Upper lobe of right lung (tissue), 1 donor: ENCODE measurements at regions not wholly inside any gene's neighbourhood (a gene's known extent, or its start where the extent isn't known, plus 50 kb on each side); places are given as distances from the start of the nearest gene placed in this dataset.

Source experiments
- ATAC-seq: fragments of 200-7000 bp; cut with Tn5 transposase; one replicate; pipeline ENCODE4 v1.9.1; 2020; ENCODE audit warnings: mild to moderate bottlenecking, moderate library complexity
- DNase-seq: peaks from one replicate; pipeline ENCODE4 v3.0.0-alpha.2; 2020
- H3K27ac ChIP-seq: fragments of 200-600 bp; one replicate; pipeline ENCODE4 v1.8.0; 2022
- H3K27me3 ChIP-seq: fragments of 200-600 bp; one replicate; pipeline ENCODE4 v1.8.0; 2022; ENCODE audit warnings: mild to moderate bottlenecking
- H3K36me3 ChIP-seq: fragments of 200-600 bp; one replicate; pipeline ENCODE4 v1.8.0; 2022
- H3K4me1 ChIP-seq: fragments of 200-600 bp; one replicate; pipeline ENCODE4 v1.8.0; 2022
- H3K4me3 ChIP-seq: fragments of 200-600 bp; one replicate; pipeline ENCODE4 v1.8.0; 2022; ENCODE audit warnings: mild to moderate bottlenecking
- H3K9me3 ChIP-seq: fragments of 200-600 bp; one replicate; pipeline ENCODE4 v1.8.0; 2022
- intact Hi-C: fragments of 100-400 bp; cut with DNase I; formaldehyde crosslinking; loops from one replicate; pipeline ENCODE4 v1.11.0; 2022
- TF ChIP-seq, protein P1 (sequence below): fragments of 200-600 bp; IDR thresholded peaks from one replicate; pipeline ENCODE4 v1.8.0; 2022; ENCODE audit warnings: antibody characterized with exemption
- donor health status: DM: no; HTN: yes; CAD: no; lungs with severe emphysema.

DNA sequence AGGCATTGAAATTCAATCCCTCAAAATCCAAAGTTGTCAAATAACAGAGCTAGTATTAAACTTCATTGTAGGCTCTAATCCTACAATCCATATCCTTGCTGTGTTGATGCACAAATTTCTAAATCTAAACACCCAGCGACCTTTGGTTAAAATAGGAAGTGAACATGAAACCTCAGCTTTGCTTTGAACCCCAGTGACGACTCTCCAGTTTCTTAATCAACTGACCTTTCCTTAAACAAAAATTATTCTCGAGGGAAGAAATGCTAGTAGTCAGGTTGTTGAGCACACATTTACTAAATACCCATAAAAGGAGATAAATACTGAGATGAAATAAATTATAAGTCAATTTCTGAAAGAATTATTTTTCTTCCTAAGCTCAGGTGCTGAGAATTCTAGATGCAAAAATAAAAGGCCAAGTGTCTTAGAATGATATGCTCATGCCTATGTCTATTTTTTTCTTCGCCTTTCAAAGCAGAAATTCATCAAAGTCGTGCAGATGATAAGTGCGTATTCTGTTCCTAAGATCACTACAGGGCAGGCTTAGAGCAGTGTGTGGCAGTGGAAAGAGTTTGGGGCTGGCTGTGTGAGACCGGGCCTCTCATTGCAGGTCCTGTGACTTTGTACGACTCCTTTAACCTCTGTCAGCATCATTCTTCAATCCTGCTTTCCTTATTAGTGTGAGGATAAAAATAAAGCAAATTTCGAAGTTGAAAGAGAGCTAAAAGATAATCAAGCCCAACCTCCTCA is 208.7 kb downstream of the PRL start:
- intact Hi-C loops, result no loop called here

DNA sequence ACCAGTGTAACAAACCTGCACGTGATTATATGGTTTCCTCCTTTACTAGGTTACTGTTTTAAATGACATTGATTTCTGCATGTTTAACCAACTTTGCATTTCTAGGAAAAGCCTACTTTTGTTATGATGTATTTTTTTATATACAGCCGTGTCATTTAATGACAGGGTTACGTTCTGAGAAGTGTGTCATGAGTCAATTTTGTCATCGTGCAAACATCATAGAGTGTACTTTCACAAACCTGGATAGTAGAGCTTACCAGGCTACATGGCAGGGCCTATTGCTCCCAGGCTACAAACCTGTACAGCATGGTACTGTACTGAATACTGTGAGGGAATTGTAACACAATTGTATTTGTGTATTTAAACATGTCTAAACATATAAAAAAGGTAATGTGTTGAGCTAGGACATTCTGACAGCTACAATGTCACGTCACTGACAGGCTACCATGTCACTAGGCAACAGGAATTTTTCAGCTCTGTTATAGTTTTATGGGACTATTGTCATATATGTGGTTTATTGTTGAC is 205.3 kb downstream of the PRL start:
- intact Hi-C loops, result no loop called here
- Histone ChIP-seq H3K27ac (no peak overlapping the region), H3K9me3 (no peaks in the 10 kb centered on the region), H3K4me1 (no peaks in the 10 kb centered on the region), H3K27me3 (no peaks in the 10 kb centered on the region), H3K4me3 (no peak overlapping the region), H3K36me3 (no peaks in the 10 kb centered on the region)
- TF ChIP-seq, protein P1, sequence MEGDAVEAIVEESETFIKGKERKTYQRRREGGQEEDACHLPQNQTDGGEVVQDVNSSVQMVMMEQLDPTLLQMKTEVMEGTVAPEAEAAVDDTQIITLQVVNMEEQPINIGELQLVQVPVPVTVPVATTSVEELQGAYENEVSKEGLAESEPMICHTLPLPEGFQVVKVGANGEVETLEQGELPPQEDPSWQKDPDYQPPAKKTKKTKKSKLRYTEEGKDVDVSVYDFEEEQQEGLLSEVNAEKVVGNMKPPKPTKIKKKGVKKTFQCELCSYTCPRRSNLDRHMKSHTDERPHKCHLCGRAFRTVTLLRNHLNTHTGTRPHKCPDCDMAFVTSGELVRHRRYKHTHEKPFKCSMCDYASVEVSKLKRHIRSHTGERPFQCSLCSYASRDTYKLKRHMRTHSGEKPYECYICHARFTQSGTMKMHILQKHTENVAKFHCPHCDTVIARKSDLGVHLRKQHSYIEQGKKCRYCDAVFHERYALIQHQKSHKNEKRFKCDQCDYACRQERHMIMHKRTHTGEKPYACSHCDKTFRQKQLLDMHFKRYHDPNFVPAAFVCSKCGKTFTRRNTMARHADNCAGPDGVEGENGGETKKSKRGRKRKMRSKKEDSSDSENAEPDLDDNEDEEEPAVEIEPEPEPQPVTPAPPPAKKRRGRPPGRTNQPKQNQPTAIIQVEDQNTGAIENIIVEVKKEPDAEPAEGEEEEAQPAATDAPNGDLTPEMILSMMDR, result no peak
- ATAC-seq (no peak), DNase-seq (no peak)

More for the DNA sequence above, 208.7 kb downstream of the PRL start:
- TF ChIP-seq, protein P1, result no peak
- no peaks in the 10 kb centered on the region for H3K27me3 ChIP-seq
- H3K4me3 ChIP-seq, result no peak overlapping the region
- no peaks in the 10 kb centered on the region for H3K4me1 ChIP-seq
- ATAC-seq, result no peak
- H3K9me3 ChIP-seq, result no peaks in the 10 kb centered on the region
- DNase-seq, result no peak
- no peak overlapping the region for H3K27ac ChIP-seq
- H3K36me3 ChIP-seq, result no peaks in the 10 kb centered on the region

DNA sequence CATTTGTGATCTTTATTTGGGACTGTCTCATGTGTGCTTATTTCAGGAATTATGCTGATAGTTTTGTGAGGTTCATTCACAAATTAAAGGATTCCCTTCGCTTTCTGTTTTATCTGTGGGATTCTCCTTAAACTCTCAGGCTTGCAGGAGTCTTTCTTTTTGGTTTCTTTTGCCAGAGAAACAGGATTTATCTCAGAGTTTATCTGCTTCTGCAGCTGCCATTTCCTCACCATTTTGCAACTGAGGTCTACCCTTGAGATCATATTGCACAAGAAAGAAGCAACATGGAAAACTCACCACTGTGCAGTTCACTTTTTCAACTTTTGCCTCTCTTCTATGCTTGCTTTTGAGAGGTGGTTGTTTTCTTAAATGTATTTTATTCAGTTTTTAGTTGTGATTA is 201.0 kb downstream of the PRL start:
- Histone ChIP-seq H3K4me3 (no peak overlapping the region), H3K4me1 (no peaks in the 10 kb centered on the region), H3K36me3 (no peaks in the 10 kb centered on the region), H3K27me3 (no peaks in the 10 kb centered on the region), H3K27ac (no peak overlapping the region), H3K9me3 (no peaks in the 10 kb centered on the region)
- TF ChIP-seq, protein P1, result no peak
- DNase-seq (no peak), ATAC-seq (no peak)
- intact Hi-C loops, result no loop called here

DNA sequence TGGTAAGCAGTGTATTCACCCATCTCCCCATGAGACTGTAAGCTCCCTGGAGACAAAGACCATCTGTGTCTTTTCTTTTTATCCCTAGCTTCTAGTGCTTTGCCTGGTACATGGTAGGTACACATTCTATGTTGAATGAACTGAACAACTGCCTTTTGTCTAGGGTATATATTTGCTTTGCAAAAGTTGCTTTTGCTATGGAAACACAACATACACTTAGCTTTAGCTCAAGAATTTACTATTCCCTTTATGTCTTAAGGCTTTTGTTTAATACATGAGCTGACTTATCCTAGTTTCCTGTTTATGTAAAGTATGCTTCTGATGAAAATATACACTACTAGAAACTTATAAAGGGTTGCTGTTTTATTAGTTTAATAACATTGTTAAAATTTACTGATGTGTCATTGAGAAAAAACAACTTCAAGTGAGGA is 198.2 kb downstream of the PRL start:
- Histone ChIP-seq H3K9me3 (no peaks in the 10 kb centered on the region), H3K4me1 (no peaks in the 10 kb centered on the region), H3K4me3 (no peak overlapping the region), H3K27ac (no peak overlapping the region), H3K27me3 (no peaks in the 10 kb centered on the region), H3K36me3 (no peaks in the 10 kb centered on the region)
- intact Hi-C loops, result no loop called here
- DNase-seq, result no peak
- TF ChIP-seq, protein P1, result no peak
- no peak for ATAC-seq

DNA sequence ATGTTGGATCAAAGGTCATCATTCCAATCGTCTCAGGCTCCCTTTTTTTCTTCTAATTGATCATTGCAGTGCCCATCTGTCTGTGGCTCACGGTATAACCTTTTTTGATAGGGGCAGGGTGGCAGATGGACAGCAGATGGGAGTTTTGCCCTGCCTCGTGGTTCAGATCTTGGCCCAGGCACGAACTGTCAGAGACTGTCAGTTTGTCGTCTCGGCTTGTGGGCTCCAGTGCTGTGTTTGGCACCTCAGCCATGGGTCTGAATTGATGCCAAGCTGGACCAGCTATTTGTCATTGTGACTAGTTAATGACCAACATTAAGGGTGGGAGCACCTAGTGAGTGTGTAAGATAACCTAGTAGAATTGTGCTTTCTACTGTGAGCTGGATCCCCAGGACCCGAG is 197.6 kb downstream of the PRL start:
- Histone ChIP-seq H3K4me1 (no peaks in the 10 kb centered on the region), H3K36me3 (no peaks in the 10 kb centered on the region), H3K27me3 (no peaks in the 10 kb centered on the region), H3K4me3 (no peak overlapping the region), H3K9me3 (no peaks in the 10 kb centered on the region), H3K27ac (no peak overlapping the region)
- TF ChIP-seq, protein P1, result no peak
- DNase-seq (no peak), ATAC-seq (no peak)
- intact Hi-C loops, result no loop called here
